PC-3 (cell line): ENCODE measurements at regions not wholly inside any gene's neighbourhood (a gene's known extent, or its start where the extent isn't known, plus 50 kb on each side); places are given as distances from the start of the nearest gene placed in this dataset.

Experiments
- ATAC-seq: fragments of 200-7000 bp; cut with Tn5 transposase; 2 replicates; pipeline ENCODE4 v1.9.1; 2020; ENCODE audit warnings: mild to moderate bottlenecking, moderate library complexity
- BruUV-seq: library from RNA; stranded (reverse); fragments of 400-500 nt; replicated peaks from 2 replicates; lab custom pipeline; 2021; lab: Mats Ljungman, UMichigan
- CTCF ChIA-PET: fragments of 300-600 bp; sonication (Branson Sonifier 250); formaldehyde crosslinking; loops from one replicate; lab custom pipeline; 2022; ENCODE audit warnings: antibody characterized with exemption; lab: Charles Lee
- POLR2A ChIA-PET: fragments of 300-600 bp; sonication (Branson Sonifier 250); formaldehyde crosslinking; loops from one replicate; lab custom pipeline; 2022; ENCODE audit warnings: antibody characterized with exemption; ENCODE audit not compliant: unreplicated experiment; lab: Charles Lee
- DNase-seq: peaks from one replicate; pipeline ENCODE4 v3.0.0-alpha.2; 2015
- H2AFZ ChIP-seq: fragments of 300-600 bp; sonication (generic); 2 replicates; pipeline ENCODE4 v1.6.0; 2016; ENCODE audit warnings: antibody characterized with exemption, low read length
- H3F3A ChIP-seq: fragments of 300-600 bp; sonication (generic); one replicate; pipeline ENCODE4 v1.6.0; 2017; ENCODE audit warnings: antibody characterized with exemption, low read length, control low read depth, mild to moderate bottlenecking; ENCODE audit not compliant: unreplicated experiment
- H3K27ac ChIP-seq: fragments of 300-600 bp; sonication (generic); 2 replicates; pipeline ENCODE4 v1.5.1; 2016; ENCODE audit warnings: mild to moderate bottlenecking, low read length
- H3K27me3 ChIP-seq: fragments of 300-600 bp; sonication (generic); 2 replicates; pipeline ENCODE4 v1.6.1; 2016; ENCODE audit warnings: low read length, mixed read lengths
- H3K36me3 ChIP-seq: fragments of 300-600 bp; sonication (generic); 2 replicates; pipeline ENCODE4 v1.6.1; 2016; ENCODE audit warnings: low read depth, mixed run types, low read length, mixed read lengths
- H3K4me1 ChIP-seq: fragments of 300-600 bp; sonication (generic); 2 replicates; pipeline ENCODE4 v1.5.1; 2016; ENCODE audit warnings: low read length; ENCODE audit not compliant: insufficient read depth
- H3K4me2 ChIP-seq: fragments of 300-600 bp; sonication (generic); 2 replicates; pipeline ENCODE4 v1.6.0; 2016; ENCODE audit warnings: low read length
- H3K4me3 ChIP-seq: fragments of 300-600 bp; sonication (generic); 2 replicates; pipeline ENCODE4 v1.5.1; 2016; ENCODE audit warnings: mild to moderate bottlenecking, low read length, mixed read lengths
- H3K79me2 ChIP-seq: fragments of 300-600 bp; sonication (generic); 2 replicates; pipeline ENCODE4 v1.6.1; 2017; ENCODE audit warnings: low read length, mixed read lengths
- H3K9ac ChIP-seq: fragments of 300-600 bp; sonication (generic); 2 replicates; pipeline ENCODE4 v1.6.0; 2016; ENCODE audit warnings: mild to moderate bottlenecking, low read length
- H3K9me2 ChIP-seq: fragments of 300-600 bp; sonication (generic); replicated peaks from 2 replicates; pipeline ENCODE4 v1.6.1; 2016; ENCODE audit warnings: mixed run types, low read length, mixed read lengths
- H3K9me3 ChIP-seq: fragments of 300-600 bp; sonication (generic); 2 replicates; pipeline ENCODE4 v1.6.1; 2016; ENCODE audit warnings: low read length, mixed read lengths
- H4K20me1 ChIP-seq: fragments of 300-600 bp; sonication (generic); 2 replicates; pipeline ENCODE4 v1.6.1; 2016; ENCODE audit warnings: low read length, mixed read lengths
- EZH2 ChIP-seq: fragments of 300-600 bp; sonication (generic); IDR thresholded peaks from one replicate; pipeline ENCODE4 v1.6.1; 2017; ENCODE audit warnings: antibody characterized with exemption, mild to moderate bottlenecking, low read length; ENCODE audit not compliant: unreplicated experiment
- EZH2phosphoT487 ChIP-seq: fragments of 300-600 bp; sonication (generic); IDR thresholded peaks from 2 replicates; pipeline ENCODE4 v1.6.1; 2018; ENCODE audit warnings: mild to moderate bottlenecking, antibody characterized with exemption, low read length, borderline replicate concordance
- intact Hi-C: fragments of 100-400 bp; cut with micrococcal nuclease; formaldehyde crosslinking; loops from 2 replicates; pipeline ENCODE4 v1.9.0; 2023
- TF ChIP-seq, protein P1 (sequence below): fragments of 300-600 bp; sonication (generic); conservative IDR thresholded peaks from 2 replicates; pipeline ENCODE4 v1.5.1; 2017; ENCODE audit warnings: antibody characterized with exemption, low read depth, mild to moderate bottlenecking, low read length

DNA sequence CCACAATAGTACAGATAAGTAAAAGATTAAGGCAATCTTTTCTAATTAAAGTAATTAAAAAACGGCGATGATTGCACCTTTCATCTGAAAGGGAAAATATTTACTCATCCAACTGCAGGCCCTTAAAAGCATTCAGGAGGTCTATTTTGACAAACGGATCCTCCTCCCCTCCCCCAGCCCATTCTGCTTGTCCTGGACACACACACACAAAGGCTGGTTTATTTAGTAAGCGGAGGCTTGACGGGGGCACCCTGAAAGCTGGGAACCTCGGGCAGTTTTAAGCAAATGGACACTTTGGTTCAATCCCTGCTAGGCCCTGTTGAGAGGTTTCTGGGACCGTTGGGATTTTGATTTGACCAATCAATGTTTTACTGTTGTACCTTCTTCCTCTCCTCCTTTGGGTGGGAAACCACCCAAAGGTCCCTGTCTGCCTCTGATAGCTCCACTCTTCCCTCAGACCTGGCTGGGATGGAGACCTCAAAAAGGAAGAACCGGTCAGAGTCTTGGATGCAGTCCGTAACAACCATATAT, 135.8 kb upstream of the HAAO start:
- no peak overlapping the region for H3K4me3 ChIP-seq
- no peaks in the 10 kb centered on the region for H3K9me2 ChIP-seq
- H3K27me3 ChIP-seq, result no peaks in the 10 kb centered on the region
- H3K79me2 ChIP-seq, result no peaks in the 10 kb centered on the region
- ATAC-seq (no peak), DNase-seq (no peak)
- intact Hi-C loops, result no loop called here
- no peaks in the 10 kb centered on the region for H3K9me3 ChIP-seq
- CTCF ChIA-PET, result no interaction called here
- BruUV-seq, result no TSS peak
- TF ChIP-seq, protein P1, sequence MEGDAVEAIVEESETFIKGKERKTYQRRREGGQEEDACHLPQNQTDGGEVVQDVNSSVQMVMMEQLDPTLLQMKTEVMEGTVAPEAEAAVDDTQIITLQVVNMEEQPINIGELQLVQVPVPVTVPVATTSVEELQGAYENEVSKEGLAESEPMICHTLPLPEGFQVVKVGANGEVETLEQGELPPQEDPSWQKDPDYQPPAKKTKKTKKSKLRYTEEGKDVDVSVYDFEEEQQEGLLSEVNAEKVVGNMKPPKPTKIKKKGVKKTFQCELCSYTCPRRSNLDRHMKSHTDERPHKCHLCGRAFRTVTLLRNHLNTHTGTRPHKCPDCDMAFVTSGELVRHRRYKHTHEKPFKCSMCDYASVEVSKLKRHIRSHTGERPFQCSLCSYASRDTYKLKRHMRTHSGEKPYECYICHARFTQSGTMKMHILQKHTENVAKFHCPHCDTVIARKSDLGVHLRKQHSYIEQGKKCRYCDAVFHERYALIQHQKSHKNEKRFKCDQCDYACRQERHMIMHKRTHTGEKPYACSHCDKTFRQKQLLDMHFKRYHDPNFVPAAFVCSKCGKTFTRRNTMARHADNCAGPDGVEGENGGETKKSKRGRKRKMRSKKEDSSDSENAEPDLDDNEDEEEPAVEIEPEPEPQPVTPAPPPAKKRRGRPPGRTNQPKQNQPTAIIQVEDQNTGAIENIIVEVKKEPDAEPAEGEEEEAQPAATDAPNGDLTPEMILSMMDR, result no peak
- no peak for TF ChIP-seq EZH2phosphoT487
- no peak for TF ChIP-seq EZH2
- H3K27ac ChIP-seq, result no peak overlapping the region
- no peak overlapping the region for H3K9ac ChIP-seq
- no peaks in the 10 kb centered on the region for H3K4me1 ChIP-seq
- no peak overlapping the region for H3K4me2 ChIP-seq
- POLR2A ChIA-PET, result no interaction called here
- no peaks in the 10 kb centered on the region for H3F3A ChIP-seq
- no peaks in the 10 kb centered on the region for H3K36me3 ChIP-seq
- H4K20me1 ChIP-seq, result no peaks in the 10 kb centered on the region
- H2AFZ ChIP-seq, result no peak overlapping the region

GRCh38 chr2:42927334-42928160, 135.2 kb upstream of the HAAO start:
- no peak for DNase-seq
- Histone ChIP-seq H4K20me1 (no peaks in the 10 kb centered on the region), H3K9ac (no peak overlapping the region), H3K9me3 (no peaks in the 10 kb centered on the region), H3K27me3 (no peaks in the 10 kb centered on the region), H3K27ac (no peak overlapping the region), H3K36me3 (no peaks in the 10 kb centered on the region), H3K79me2 (no peaks in the 10 kb centered on the region), H3K4me2 (no peak overlapping the region), H3K4me1 (no peaks in the 10 kb centered on the region), H3K4me3 (no peak overlapping the region), H2AFZ (no peak overlapping the region), H3K9me2 (no peaks in the 10 kb centered on the region), H3F3A (no peaks in the 10 kb centered on the region)
- CTCF ChIA-PET, result interaction anchor here (0.5 kb wide), 1 partner anchor 99 kb away, joined by 3 read pairs; no protein-coding TSS in a partner anchor
- POLR2A ChIA-PET, result no interaction called here
- no TSS peak for BruUV-seq
- intact Hi-C loops, result no loop called here
- TF ChIP-seq EZH2phosphoT487, result no peak
- no peak for TF ChIP-seq EZH2
- TF ChIP-seq, protein P1, result no peak
- no peak for ATAC-seq
